ENCODE measurements at regions not wholly inside any gene's neighbourhood (a gene's known extent, or its start where the extent isn't known, plus 50 kb on each side); places are given as distances from the start of the nearest gene placed in this dataset.

DNA sequence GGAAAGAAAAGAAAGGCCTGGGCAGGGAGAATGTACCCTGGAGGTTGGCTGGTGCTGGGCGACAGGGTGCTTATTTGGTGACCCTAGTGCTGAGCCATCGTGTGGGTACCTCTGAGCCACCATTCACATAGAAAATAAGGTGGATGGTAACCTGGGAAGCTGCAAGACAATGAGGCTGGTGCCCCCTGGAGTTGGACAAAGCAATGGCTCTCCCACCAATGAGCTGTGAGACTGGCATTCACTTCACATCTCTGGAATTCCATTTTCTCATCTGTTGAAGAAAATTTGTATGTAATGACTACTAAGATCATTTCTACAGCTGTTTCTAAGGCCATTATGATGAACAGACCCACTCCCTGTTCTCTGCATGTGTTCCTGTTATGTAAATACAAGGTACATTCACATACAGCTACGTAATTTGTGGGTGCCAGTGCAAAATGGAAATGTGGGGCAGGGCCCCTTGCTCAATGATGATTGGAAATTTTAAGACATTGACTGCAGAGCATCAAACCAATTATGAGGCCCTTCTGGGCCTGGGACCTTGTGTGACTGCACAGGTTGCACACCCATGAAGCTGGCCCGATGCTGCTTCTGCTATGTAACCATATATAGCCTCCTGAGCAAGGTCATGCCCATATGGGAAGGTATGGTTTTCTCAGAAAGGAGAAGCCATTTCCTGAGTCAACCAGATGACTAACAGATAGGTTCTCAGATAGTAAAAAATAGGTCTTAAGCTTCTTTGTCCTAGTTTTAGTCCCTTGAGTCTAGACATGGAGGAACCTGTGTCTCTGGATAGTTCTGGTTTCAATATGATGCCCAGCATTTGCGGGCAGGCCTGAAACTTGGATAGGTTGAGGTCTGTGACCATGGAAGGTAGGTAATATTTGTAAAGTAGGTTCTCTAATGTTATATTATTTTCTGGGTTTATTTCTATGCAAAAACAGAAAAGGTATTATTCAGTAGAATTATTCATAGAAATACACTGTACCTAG lies 63.4 kb upstream of the IGF1 start:
- Histone ChIP-seq H2AK5ac (ENCODE audit: low read depth, low read length) (peak overlapping the region; percentile 20; the same call in 1 of the 2 replicates), H2AK9ac (replicated peaks; ENCODE audit: low read depth, low read length, poor library complexity) (no peak overlapping the region), H3K4me2 (ENCODE audit: low read depth, low read length) (no peak overlapping the region), H3K4me1 (ENCODE audit: control insufficient read depth, insufficient read depth, low read length) (peaks cover 18% of the 10 kb centered on the region), H3K9me1 (ENCODE audit: insufficient read depth, low read length) (peaks cover 5% of the 10 kb centered on the region; the same call in 1 of the 2 replicates), H3K27ac (ENCODE audit: insufficient read depth, low read length) (no peak overlapping the region), H3K14ac (replicated peaks; ENCODE audit: low read depth, low read length) (no peak overlapping the region), H3K23ac (ENCODE audit: low read depth, low read length) (no peak overlapping the region), H3K9ac (ENCODE audit: low read depth, low read length) (no peak overlapping the region), H4K8ac (ENCODE audit: low read depth in 2 of 2, low read length in 2 of 2) (no peak overlapping the region), H3K56ac (ENCODE audit: extremely low read depth, insufficient read depth, low read length) (no peak overlapping the region), H3K4me3 (ENCODE audit: insufficient read depth, low read depth, low read length) (no peak overlapping the region), H2BK20ac (ENCODE audit: low read depth, low read length) (0 out of 2 replicates have a peak overlapping the region, but pooled peaks have one; percentile 8), H4K5ac (ENCODE audit: low read depth, low read length) (no peak overlapping the region), H4K20me1 (ENCODE audit: insufficient read depth, low read length) (no peaks in the 10 kb centered on the region), H2BK120ac (ENCODE audit: low read depth, low read length) (0 out of 2 replicates have a peak overlapping the region, but pooled peaks have one; percentile 20), H3K27me3 (ENCODE audit: control insufficient read depth, insufficient read depth, low read length) (no peaks in the 10 kb centered on the region), H4K91ac (ENCODE audit: insufficient read depth, low read depth, low read length) (no peak overlapping the region), H3K18ac (ENCODE audit: low read depth, low read length) (no peak overlapping the region; the same call in 1 of the 2 replicates), H3K79me1 (ENCODE audit: low read depth in 1 of 2, low read length in 2 of 2) (no peaks in the 10 kb centered on the region), H2BK15ac (ENCODE audit: low read depth, low read length) (peak overlapping the region; percentile 20; the same call in 2 of the 3 replicates), H3K36me3 (ENCODE audit: control insufficient read depth, insufficient read depth, low read length) (no peaks in the 10 kb centered on the region), H3K4ac (ENCODE audit: low read depth, low read length) (no peak overlapping the region), H3K9me3 (ENCODE audit: control insufficient read depth, insufficient read depth, low read length) (no peaks in the 10 kb centered on the region), H2BK5ac (ENCODE audit: low read depth, low read length, poor library complexity, severe bottlenecking) (no peak overlapping the region), H2AFZ (replicated peaks; ENCODE audit: low read length, poor library complexity) (no peak overlapping the region)
- intact Hi-C loops (cut with micrococcal nuclease) = loop anchor here (5.0 kb wide), 2 partner anchors 246 to 606 kb away; no protein-coding TSS in a partner anchor
- in situ Hi-C loops (cut with MboI; ENCODE audit: low sequenced_read_pairs) = no loop called here
- no CpG with 5 or more reads among the region's 5 CpGs for WGBS, 2 experiments (ENCODE audit: extremely low coverage in 2 of 2, insufficient read length in 1 of 2)
- dilution Hi-C loops (cut with HindIII; ENCODE audit: low sequenced_read_pairs, unreplicated experiment) = no loop called here
- DNase-seq (peak; percentile 28), ATAC-seq (ENCODE audit: low read depth) (no peak; the same call in 1 of the 2 replicates)
- TF ChIP-seq RAD21 (IDR thresholded peaks at IDR 0.05; ENCODE audit: low read length) (0 out of 2 replicates have a peak, but pooled peaks have one; percentile 29), NFE2L2 (IDR thresholded peaks at IDR 0.05; ENCODE audit: low read depth, low read length) (no peak)
- ChIA-PET POLR2A (ENCODE audit: unreplicated experiment) (no interaction called here), CTCF (interaction anchor here (0.7 kb wide), 1 partner anchor 8 kb away, joined by 5 read pairs; no protein-coding TSS in a partner anchor)
- BruUV-seq (replicated peaks) = no TSS peak
